ENCODE measurements at regions not wholly inside any gene's neighbourhood (a gene's known extent, or its start where the extent isn't known, plus 50 kb on each side); places are given as distances from the start of the nearest gene placed in this dataset.
"Not testable (repeated sequence)": the region's sequence is repeated elsewhere in the genome, so short reads cannot be mapped to it uniquely, and the experiment has no call there.

DNA sequence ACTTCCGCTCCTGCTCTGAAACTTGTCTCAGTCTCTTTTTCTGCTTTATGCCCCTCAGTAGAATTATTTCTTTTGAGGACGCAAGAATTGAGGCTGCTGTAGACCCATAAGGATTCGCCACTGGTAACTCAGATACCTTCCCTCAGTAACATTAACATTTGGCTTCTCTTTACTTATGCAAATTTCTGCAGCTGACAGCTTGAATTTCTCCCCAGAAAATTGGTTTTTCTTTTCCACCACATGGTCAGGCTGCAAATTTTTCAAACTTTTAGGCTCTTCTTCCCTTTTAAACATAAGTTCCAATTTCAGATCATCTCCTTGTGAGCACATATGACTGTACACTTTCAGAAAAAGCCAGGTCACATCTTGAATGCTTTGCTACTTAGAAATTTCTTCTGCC lies 839.3 kb upstream of the GRIA3 start:
- H3K27ac ChIP-seq, result no peak overlapping the region
- no peak overlapping the region for H3K4me3 ChIP-seq
- WGBS, 2 donors, result 76 to 95% methylated on average over 3 of the region's 3 CpGs
- H3K4me1 ChIP-seq, result no peaks in the 10 kb centered on the region
- TF ChIP-seq, protein P1, sequence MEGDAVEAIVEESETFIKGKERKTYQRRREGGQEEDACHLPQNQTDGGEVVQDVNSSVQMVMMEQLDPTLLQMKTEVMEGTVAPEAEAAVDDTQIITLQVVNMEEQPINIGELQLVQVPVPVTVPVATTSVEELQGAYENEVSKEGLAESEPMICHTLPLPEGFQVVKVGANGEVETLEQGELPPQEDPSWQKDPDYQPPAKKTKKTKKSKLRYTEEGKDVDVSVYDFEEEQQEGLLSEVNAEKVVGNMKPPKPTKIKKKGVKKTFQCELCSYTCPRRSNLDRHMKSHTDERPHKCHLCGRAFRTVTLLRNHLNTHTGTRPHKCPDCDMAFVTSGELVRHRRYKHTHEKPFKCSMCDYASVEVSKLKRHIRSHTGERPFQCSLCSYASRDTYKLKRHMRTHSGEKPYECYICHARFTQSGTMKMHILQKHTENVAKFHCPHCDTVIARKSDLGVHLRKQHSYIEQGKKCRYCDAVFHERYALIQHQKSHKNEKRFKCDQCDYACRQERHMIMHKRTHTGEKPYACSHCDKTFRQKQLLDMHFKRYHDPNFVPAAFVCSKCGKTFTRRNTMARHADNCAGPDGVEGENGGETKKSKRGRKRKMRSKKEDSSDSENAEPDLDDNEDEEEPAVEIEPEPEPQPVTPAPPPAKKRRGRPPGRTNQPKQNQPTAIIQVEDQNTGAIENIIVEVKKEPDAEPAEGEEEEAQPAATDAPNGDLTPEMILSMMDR (IDR thresholded peaks at IDR 0.05), result no peak
- TF ChIP-seq POLR2A (IDR thresholded peaks at IDR 0.05) (no peak), EP300 (IDR thresholded peaks at IDR 0.05) (no peak)
- DNase-seq (ENCODE audit: low spot score in 2 of 2), result no peak
- H3K9me3 ChIP-seq, result no peaks in the 10 kb centered on the region
- H3K27me3 ChIP-seq, result no peaks in the 10 kb centered on the region
- no peaks in the 10 kb centered on the region for H3K36me3 ChIP-seq

DNA sequence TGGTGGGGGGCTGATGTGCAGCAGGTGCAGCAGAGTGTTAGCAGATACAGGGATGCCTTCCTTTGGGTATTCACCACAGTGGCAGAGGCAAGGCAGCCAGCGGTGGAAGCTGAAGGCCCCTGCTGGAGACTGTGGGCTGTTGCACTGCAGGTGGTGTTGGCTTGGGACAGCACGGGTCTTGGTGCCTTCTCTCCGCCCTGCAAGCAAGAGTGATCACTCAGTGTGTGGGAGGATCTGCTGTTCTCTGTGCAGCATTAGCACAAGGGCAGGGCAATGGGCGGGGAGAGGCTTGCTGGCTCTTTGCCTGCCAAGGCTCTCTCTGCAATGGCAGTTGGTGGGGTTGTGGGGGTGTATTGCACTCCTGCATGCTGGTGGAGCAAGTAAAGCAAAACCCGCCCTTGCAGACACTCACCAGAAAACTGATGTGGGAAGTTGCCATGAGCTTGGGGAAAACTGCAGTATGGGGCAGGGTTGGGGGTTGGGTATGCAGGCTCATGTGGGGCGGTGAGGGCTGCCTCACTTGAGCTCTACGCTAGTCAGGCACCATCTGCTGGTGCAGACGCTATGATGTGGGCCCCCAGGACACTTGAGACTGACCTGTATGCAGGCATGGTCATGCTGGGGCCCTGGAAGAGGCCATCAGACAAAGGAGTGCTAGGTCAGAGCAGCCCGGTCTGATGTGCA lies 820.8 kb upstream of the GRIA3 start:
- no peaks in the 10 kb centered on the region for H3K36me3 ChIP-seq
- no peaks in the 10 kb centered on the region for H3K27me3 ChIP-seq
- DNase-seq (ENCODE audit: low spot score in 2 of 2), result no peak
- no peaks in the 10 kb centered on the region for H3K9me3 ChIP-seq
- no peak overlapping the region for H3K4me3 ChIP-seq
- H3K4me1 ChIP-seq, result no peaks in the 10 kb centered on the region
- 60 to 86% methylated on average over 3 to 9 of the region's 9 CpGs for WGBS, 2 donors
- H3K27ac ChIP-seq, result no peak overlapping the region
- TF ChIP-seq EP300 (IDR thresholded peaks at IDR 0.05) (no peak), POLR2A (IDR thresholded peaks at IDR 0.05) (no peak)
- TF ChIP-seq, protein P1 (IDR thresholded peaks at IDR 0.05), result no peak

DNA sequence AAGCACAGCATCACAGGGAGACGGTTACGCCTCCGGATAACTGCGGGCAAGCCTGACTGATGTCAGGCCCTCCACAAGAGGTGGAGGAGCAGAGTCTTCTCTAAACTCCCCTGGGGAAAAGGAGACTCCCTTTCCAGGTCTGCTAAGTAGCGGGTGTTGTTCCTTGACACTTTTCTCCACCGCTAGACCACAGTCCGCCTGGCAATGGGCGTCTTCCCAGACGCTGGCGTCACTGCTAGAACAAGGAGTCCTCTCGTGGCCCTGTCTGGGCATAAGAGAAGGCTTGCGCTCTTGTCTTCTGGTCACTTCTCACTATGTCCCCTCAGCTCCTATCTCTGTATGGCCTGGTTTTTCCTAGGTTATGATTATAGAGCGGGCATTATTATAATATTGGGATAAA lies 808.5 kb upstream of the GRIA3 start:
- DNase-seq (ENCODE audit: low spot score in 2 of 2); H3K4me3 ChIP-seq; H3K9me3 ChIP-seq; H3K4me1 ChIP-seq; H3K27me3 ChIP-seq; H3K36me3 ChIP-seq; H3K27ac ChIP-seq: not testable (repeated sequence)
- 93 to 96% methylated on average over 9 to 13 of the region's 13 CpGs for WGBS, 2 donors

DNA sequence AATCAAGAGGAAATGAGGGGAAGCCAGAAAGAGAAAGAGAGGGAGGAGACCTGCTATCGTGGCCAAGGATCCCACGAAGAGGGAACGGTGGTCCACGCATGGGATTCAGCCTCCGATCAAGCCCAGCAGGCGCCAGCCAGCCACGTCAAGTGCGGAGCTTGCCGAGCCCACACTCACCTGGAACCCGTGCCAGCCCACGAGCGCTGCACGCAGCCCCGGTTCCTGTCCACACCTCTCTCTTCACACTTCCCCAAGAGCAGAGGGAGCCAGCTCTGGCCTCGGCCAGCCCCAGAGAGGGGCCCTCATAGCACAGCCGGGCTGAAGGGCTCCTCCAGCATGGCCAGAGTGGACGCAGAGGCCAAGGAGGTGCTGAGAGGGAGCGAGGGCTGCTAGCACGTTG lies 795.1 kb upstream of the GRIA3 start:
- no peak overlapping the region for H3K27ac ChIP-seq
- WGBS, 2 donors, result 91% methylated on average over 3 to 19 of the region's 19 CpGs
- H3K4me3 ChIP-seq, result no peak overlapping the region
- TF ChIP-seq POLR2A (IDR thresholded peaks at IDR 0.05), result no peak
- TF ChIP-seq, protein P1 (IDR thresholded peaks at IDR 0.05), result no peak
- TF ChIP-seq EP300 (IDR thresholded peaks at IDR 0.05), result no peak
- peaks cover 0 to 6% (median 0%) of the 10 kb centered on the region in 4 donors for H3K9me3 ChIP-seq
- no peak for DNase-seq (ENCODE audit: low spot score in 2 of 2)
- H3K4me1 ChIP-seq, result no peaks in the 10 kb centered on the region
- H3K36me3 ChIP-seq, result no peaks in the 10 kb centered on the region
- no peaks in the 10 kb centered on the region for H3K27me3 ChIP-seq

DNA sequence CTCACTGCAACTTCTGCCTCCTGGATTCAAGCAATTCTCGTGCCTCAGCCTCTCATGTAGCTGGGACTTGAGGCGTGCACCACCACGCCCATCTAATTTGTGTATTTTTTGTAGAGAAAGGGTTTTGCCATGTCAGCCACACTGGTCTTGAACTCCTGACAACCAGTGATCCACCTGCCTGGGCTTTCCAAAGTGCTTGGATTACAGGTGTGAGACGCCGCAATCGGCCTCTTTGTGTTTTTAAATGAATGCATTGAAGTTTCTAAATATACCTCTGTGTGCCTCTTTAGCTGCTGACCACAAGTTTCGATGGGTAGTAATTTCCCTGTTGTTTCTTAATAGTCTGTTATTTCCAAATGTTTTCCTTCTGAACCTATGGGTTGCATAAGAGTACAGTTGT lies 765.3 kb upstream of the GRIA3 start:
- Histone ChIP-seq H3K36me3 (no peaks in the 10 kb centered on the region), H3K27ac (no peak overlapping the region), H3K4me3 (no peak overlapping the region), H3K9me3 (no peaks in the 10 kb centered on the region), H3K4me1 (no peaks in the 10 kb centered on the region), H3K27me3 (no peaks in the 10 kb centered on the region)
- no peak for DNase-seq (ENCODE audit: low spot score in 2 of 2)
- TF ChIP-seq EP300 (IDR thresholded peaks at IDR 0.05) (no peak), POLR2A (IDR thresholded peaks at IDR 0.05) (no peak)
- TF ChIP-seq, protein P1 (IDR thresholded peaks at IDR 0.05), result no peak
- 85 to 87% methylated on average over 7 of the region's 7 CpGs for WGBS, 2 donors
